Left ventricle myocardium inferior (tissue), 1 donor: ENCODE measurements at regions not wholly inside any gene's neighbourhood (a gene's known extent, or its start where the extent isn't known, plus 50 kb on each side); places are given as distances from the start of the nearest gene placed in this dataset.

ENCODE experiments used
- DNase-seq: peaks from one replicate; pipeline ENCODE4 v3.0.0-alpha.2; 2020
- H3K27ac ChIP-seq: fragments of 200-600 bp; replicated peaks from 2 replicates; pipeline ENCODE4 v1.8.0; 2021
- H3K27me3 ChIP-seq: fragments of 200-600 bp; 2 replicates; pipeline ENCODE4 v1.8.0; 2021; ENCODE audit warnings: low read depth
- H3K36me3 ChIP-seq: fragments of 200-600 bp; 2 replicates; pipeline ENCODE4 v1.8.0; 2021
- H3K4me1 ChIP-seq: fragments of 200-600 bp; 2 replicates; pipeline ENCODE4 v1.8.0; 2021
- H3K4me3 ChIP-seq: fragments of 200-600 bp; 2 replicates; pipeline ENCODE4 v1.8.0; 2021; ENCODE audit warnings: mild to moderate bottlenecking, moderate library complexity
- H3K9me3 ChIP-seq: fragments of 200-600 bp; replicated peaks from 2 replicates; pipeline ENCODE4 v1.8.0; 2021
- CTCF ChIP-seq: fragments of 200-600 bp; IDR thresholded peaks from 2 replicates; pipeline ENCODE4 v1.8.0; 2021; ENCODE audit warnings: antibody characterized with exemption, mild to moderate bottlenecking, borderline replicate concordance
- intact Hi-C: fragments of 100-400 bp; cut with micrococcal nuclease; formaldehyde crosslinking; loops from one replicate; pipeline ENCODE4 v1.11.0; 2022
- donor health status: DM: no; HTN: yes; CAD: no; lungs with severe emphysema.

- no peak for DNase-seq
- H3K27me3 ChIP-seq, result no peaks in the 10 kb centered on the region
- no peak for TF ChIP-seq CTCF
Observed at GRCh38 chr9:13432904-13433303, 153.4 kb upstream of the MPDZ start.

GRCh38 chr9:13431692-13432091 is 152.2 kb upstream of the MPDZ start:
- no peak overlapping the region for H3K27ac ChIP-seq
- H3K36me3 ChIP-seq, result no peaks in the 10 kb centered on the region
- H3K9me3 ChIP-seq, result no peaks in the 10 kb centered on the region
- no peak for TF ChIP-seq CTCF
- no peaks in the 10 kb centered on the region for H3K27me3 ChIP-seq
- DNase-seq, result no peak
- H3K4me1 ChIP-seq, result peaks cover 36% of the 10 kb centered on the region
- no peak overlapping the region for H3K4me3 ChIP-seq
- intact Hi-C loops, result loop anchor here (10.0 kb wide), 1 partner anchor 593 kb away; no protein-coding TSS in a partner anchor

More at GRCh38 chr9:13432904-13433303, 153.4 kb upstream of the MPDZ start:
- intact Hi-C loops, result loop anchor here (10.0 kb wide), 1 partner anchor 592 kb away; no protein-coding TSS in a partner anchor
- no peak overlapping the region for H3K27ac ChIP-seq
- H3K4me1 ChIP-seq, result peaks cover 36% of the 10 kb centered on the region
- H3K36me3 ChIP-seq, result no peaks in the 10 kb centered on the region
- no peaks in the 10 kb centered on the region for H3K9me3 ChIP-seq
- no peak overlapping the region for H3K4me3 ChIP-seq

- H3K27ac ChIP-seq, result no peak overlapping the region
- intact Hi-C loops, result loop anchor here (10.0 kb wide), 1 partner anchor 594 kb away; no protein-coding TSS in a partner anchor
- H3K27me3 ChIP-seq, result no peaks in the 10 kb centered on the region
- H3K9me3 ChIP-seq, result no peaks in the 10 kb centered on the region
- H3K4me1 ChIP-seq, result peaks cover 36% of the 10 kb centered on the region
- H3K4me3 ChIP-seq, result no peak overlapping the region
- H3K36me3 ChIP-seq, result no peaks in the 10 kb centered on the region
- no peak for DNase-seq
- TF ChIP-seq CTCF, result no peak
Observed at GRCh38 chr9:13431222-13431536, 151.7 kb upstream of the MPDZ start.

GRCh38 chr9:13430368-13431221 is 151.1 kb upstream of the MPDZ start:
- no peak for TF ChIP-seq CTCF
- Histone ChIP-seq H3K27ac (no peak overlapping the region), H3K4me3 (peak overlapping the region; percentile 10), H3K4me1 (peaks cover 36% of the 10 kb centered on the region), H3K36me3 (no peaks in the 10 kb centered on the region), H3K9me3 (no peaks in the 10 kb centered on the region), H3K27me3 (no peaks in the 10 kb centered on the region)
- no peak for DNase-seq
- intact Hi-C loops, result loop anchor here (10.0 kb wide), 1 partner anchor 594 kb away; no protein-coding TSS in a partner anchor

- intact Hi-C loops, result loop anchor here (10.0 kb wide), 2 partner anchors 595 to 925 kb away; no protein-coding TSS in a partner anchor
- H3K27me3 ChIP-seq, result no peaks in the 10 kb centered on the region
- no peaks in the 10 kb centered on the region for H3K36me3 ChIP-seq
- H3K9me3 ChIP-seq, result no peaks in the 10 kb centered on the region
- no peak for TF ChIP-seq CTCF
- H3K4me1 ChIP-seq, result peaks cover 36% of the 10 kb centered on the region
- H3K4me3 ChIP-seq, result no peak overlapping the region
- peak overlapping the region; percentile 16 for H3K27ac ChIP-seq
- DNase-seq, result no peak
Observed at GRCh38 chr9:13429301-13430190, 150.1 kb upstream of the MPDZ start.
